OCI-LY1 (cell line): ENCODE measurements at regions not wholly inside any gene's neighbourhood (a gene's known extent, or its start where the extent isn't known, plus 50 kb on each side); places are given as distances from the start of the nearest gene placed in this dataset.

Experiments used
- EZH2 ChIP-seq: fragments of 200-600 bp; sonication (generic), shearing (Covaris generic); IDR thresholded peaks from 2 replicates; pipeline ENCODE4 v1.8.0; 2017; ENCODE audit warnings: borderline replicate concordance, mixed run types, mild to moderate bottlenecking, antibody characterized with exemption, low read length, moderate library complexity, mixed read lengths
- TF ChIP-seq, protein P1 (sequence below): fragments of 200-600 bp; sonication (generic), shearing (Covaris generic); IDR thresholded peaks from 2 replicates; pipeline ENCODE4 v1.5.1; 2017; ENCODE audit warnings: mild to moderate bottlenecking, antibody characterized with exemption, low read length, moderate library complexity, mixed read lengths

- TF ChIP-seq, protein P1, sequence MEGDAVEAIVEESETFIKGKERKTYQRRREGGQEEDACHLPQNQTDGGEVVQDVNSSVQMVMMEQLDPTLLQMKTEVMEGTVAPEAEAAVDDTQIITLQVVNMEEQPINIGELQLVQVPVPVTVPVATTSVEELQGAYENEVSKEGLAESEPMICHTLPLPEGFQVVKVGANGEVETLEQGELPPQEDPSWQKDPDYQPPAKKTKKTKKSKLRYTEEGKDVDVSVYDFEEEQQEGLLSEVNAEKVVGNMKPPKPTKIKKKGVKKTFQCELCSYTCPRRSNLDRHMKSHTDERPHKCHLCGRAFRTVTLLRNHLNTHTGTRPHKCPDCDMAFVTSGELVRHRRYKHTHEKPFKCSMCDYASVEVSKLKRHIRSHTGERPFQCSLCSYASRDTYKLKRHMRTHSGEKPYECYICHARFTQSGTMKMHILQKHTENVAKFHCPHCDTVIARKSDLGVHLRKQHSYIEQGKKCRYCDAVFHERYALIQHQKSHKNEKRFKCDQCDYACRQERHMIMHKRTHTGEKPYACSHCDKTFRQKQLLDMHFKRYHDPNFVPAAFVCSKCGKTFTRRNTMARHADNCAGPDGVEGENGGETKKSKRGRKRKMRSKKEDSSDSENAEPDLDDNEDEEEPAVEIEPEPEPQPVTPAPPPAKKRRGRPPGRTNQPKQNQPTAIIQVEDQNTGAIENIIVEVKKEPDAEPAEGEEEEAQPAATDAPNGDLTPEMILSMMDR: peak; percentile 43
- no peak for TF ChIP-seq EZH2
These were observed 70.8 kb upstream of the CASZ1 start for GRCh38 chr1:10867138-10867721.
